Ovary (tissue), 7 donors: ENCODE measurements at regions not wholly inside any gene's neighbourhood (a gene's known extent, or its start where the extent isn't known, plus 50 kb on each side); places are given as distances from the start of the nearest gene placed in this dataset.

Experiments used
- DNase-seq, 5 donors: peaks; one replicate each; pipeline ENCODE4 v3.0.0-alpha.2; 2019 to 2020
- H3K27ac ChIP-seq, 2 donors: fragments of 200-600 bp; one replicate each; pipeline versions ENCODE4 v1.5.1 to v1.8.0; 2019 to 2022
- H3K27me3 ChIP-seq: fragments of 200-600 bp; one replicate; pipeline ENCODE4 v1.8.0; 2022
- H3K36me3 ChIP-seq: fragments of 200-600 bp; sonication (generic); one replicate; pipeline ENCODE4 v1.5.1; 2019
- H3K4me1 ChIP-seq: one replicate; pipeline ENCODE4 v1.8.1; 2013; ENCODE audit warnings: mild to moderate bottlenecking, moderate library complexity; ENCODE audit not compliant: insufficient read depth
- H3K4me3 ChIP-seq: fragments of 200-600 bp; sonication (generic); one replicate; pipeline ENCODE4 v1.5.1; 2017
- H3K9me3 ChIP-seq, 2 donors: fragments of 200-600 bp in 1 of 2; sonication (generic) in 1 of 2; one replicate each; pipeline versions ENCODE4 v1.5.1 to v1.8.1; 2013 to 2019; ENCODE audit warnings: mild to moderate bottlenecking in 1 of 2, moderate library complexity in 1 of 2
- EP300 ChIP-seq: sonication (generic); formaldehyde crosslinking; IDR thresholded peaks from one replicate; pipeline ENCODE4 v1.6.1; 2017; ENCODE audit warnings: antibody characterized with exemption
- POLR2A ChIP-seq: fragments of 450-650 bp; IDR thresholded peaks from one replicate; pipeline ENCODE4 v1.6.1; 2017; ENCODE audit warnings: antibody characterized with exemption, mild to moderate bottlenecking, moderate library complexity
- WGBS, 3 donors: extraction: QIAGEN DNeasy Blood & Tissue Kit in 1 of 3; methylation state at CpG; one replicate each; pipeline versions ENCODE4 v1.1.5 to v1.1.7; 2013 to 2017; 5-methylcytosine and 5-hydroxymethylcytosine counted together
- intact Hi-C, 4 donors: fragments of 100-400 bp; cut with DNase I; formaldehyde crosslinking; loops; one replicate each; pipeline versions ENCODE4 v1.11.0 to v1.15.1; 2022 to 2023
- TF ChIP-seq, protein P1 (sequence below), 3 donors: fragments of 450-650 bp in 2 of 3; fragments of 200-600 bp in 1 of 3; IDR thresholded peaks; one replicate each; pipeline versions ENCODE4 v1.5.1 to v1.8.0; 2016 to 2022; ENCODE audit warnings: antibody characterized with exemption in 3 of 3, mild to moderate bottlenecking in 1 of 3
- donor health status: DM: no; HTN: no; CAD: no; lungs with moderate emphysema.
- donor health status: DM: no; HTN: no; CAD: no.
- donor health status: Bipolar disorder and iron deficiency.
- donor health status: DM: no; HTN: no; CAD: no.
- donor health status: DM: yes; HTN: yes; CAD: no.

DNA sequence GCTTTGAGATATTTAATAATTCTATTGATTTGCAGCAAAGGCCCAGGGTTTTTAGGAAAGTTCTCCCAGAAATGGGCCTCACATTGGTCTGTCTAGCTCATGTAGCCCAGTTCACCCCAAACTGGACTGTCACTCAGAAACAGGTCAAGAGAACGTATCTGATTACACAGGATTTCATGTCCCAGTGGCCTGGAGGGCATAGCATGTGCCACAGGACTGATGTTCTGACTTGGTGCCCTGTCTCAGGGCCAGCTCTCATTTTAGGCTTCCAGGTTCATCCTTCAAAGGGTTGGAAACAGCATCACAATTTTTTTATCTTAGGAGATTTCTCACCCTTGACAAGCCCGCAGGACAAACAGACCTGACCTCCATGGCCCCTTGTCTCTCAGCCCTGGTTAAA, 398.4 kb upstream of the AZI2 start:
- TF ChIP-seq, protein P1, sequence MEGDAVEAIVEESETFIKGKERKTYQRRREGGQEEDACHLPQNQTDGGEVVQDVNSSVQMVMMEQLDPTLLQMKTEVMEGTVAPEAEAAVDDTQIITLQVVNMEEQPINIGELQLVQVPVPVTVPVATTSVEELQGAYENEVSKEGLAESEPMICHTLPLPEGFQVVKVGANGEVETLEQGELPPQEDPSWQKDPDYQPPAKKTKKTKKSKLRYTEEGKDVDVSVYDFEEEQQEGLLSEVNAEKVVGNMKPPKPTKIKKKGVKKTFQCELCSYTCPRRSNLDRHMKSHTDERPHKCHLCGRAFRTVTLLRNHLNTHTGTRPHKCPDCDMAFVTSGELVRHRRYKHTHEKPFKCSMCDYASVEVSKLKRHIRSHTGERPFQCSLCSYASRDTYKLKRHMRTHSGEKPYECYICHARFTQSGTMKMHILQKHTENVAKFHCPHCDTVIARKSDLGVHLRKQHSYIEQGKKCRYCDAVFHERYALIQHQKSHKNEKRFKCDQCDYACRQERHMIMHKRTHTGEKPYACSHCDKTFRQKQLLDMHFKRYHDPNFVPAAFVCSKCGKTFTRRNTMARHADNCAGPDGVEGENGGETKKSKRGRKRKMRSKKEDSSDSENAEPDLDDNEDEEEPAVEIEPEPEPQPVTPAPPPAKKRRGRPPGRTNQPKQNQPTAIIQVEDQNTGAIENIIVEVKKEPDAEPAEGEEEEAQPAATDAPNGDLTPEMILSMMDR (IDR thresholded peaks at IDR 0.05) = no peak
- TF ChIP-seq POLR2A (no peak), EP300 (no peak)
- Histone ChIP-seq H3K27me3 (no peaks in the 10 kb centered on the region), H3K4me1 (no peaks in the 10 kb centered on the region), H3K9me3 (no peaks in the 10 kb centered on the region), H3K36me3 (no peaks in the 10 kb centered on the region), H3K27ac (no peak overlapping the region), H3K4me3 (no peak overlapping the region)
- DNase-seq = no peak
- intact Hi-C loops = no loop called here
- 87 to 97% (median 93%) methylated on average over 2 of the region's 2 CpGs for WGBS, 3 donors

DNA sequence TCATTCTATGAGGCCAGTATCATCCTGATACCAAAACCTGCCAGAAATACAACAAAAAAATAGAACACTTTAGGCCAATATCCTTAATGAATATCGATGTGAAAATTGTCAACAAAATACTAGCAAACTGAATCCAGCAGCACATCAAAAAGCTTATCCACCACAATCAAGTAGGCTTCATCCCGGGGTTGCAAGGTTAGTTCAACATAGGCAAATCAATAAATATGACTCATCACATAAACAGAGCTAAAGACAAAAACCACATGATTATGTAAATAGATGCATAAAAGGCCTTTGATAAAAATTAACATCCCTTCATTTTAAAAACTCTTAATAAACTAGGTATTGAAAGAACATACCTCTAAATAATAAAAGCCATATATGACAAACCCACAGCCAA, 403.2 kb upstream of the AZI2 start:
- H3K27me3 ChIP-seq = no peaks in the 10 kb centered on the region
- no peak for DNase-seq
- no peak overlapping the region for H3K27ac ChIP-seq
- TF ChIP-seq, protein P1 (IDR thresholded peaks at IDR 0.05) = no peak
- no peak for TF ChIP-seq EP300
- TF ChIP-seq POLR2A = no peak
- WGBS, 3 donors = 94 to 95% (median 94%) methylated on average over 2 of the region's 2 CpGs
- H3K4me1 ChIP-seq = no peaks in the 10 kb centered on the region
- intact Hi-C loops = no loop called here
- H3K9me3 ChIP-seq = no peaks in the 10 kb centered on the region
- no peak overlapping the region for H3K4me3 ChIP-seq
- H3K36me3 ChIP-seq = no peaks in the 10 kb centered on the region

DNA sequence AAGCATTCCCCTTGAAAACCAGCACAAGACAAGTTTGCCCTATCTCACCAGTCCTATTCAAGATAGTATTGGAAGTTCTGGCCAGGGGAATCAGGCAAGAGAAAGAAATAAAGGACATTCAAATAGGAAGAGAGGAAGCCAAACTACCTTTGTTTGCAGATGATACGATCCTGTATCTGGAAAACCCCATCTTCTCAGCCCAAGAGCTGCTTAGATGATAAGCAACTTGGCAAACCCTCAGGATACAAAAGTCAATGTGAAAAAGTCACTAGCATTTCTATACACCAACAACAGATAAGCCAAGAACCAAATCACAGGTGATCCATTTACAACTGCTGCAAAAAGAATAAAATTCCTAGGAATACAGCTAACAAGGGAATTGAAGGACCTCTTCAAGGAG, 403.7 kb upstream of the AZI2 start:
- 83 to 89% (median 84%) methylated on average over 1 of the region's 1 CpG for WGBS, 3 donors
- H3K27ac ChIP-seq = no peak overlapping the region
- no peaks in the 10 kb centered on the region for H3K36me3 ChIP-seq
- no peak overlapping the region for H3K4me3 ChIP-seq
- no peaks in the 10 kb centered on the region for H3K4me1 ChIP-seq
- H3K27me3 ChIP-seq = no peaks in the 10 kb centered on the region
- intact Hi-C loops = no loop called here
- no peak for TF ChIP-seq POLR2A
- TF ChIP-seq EP300 = no peak
- TF ChIP-seq, protein P1 (IDR thresholded peaks at IDR 0.05) = no peak
- no peak for DNase-seq
- H3K9me3 ChIP-seq = no peaks in the 10 kb centered on the region

DNA sequence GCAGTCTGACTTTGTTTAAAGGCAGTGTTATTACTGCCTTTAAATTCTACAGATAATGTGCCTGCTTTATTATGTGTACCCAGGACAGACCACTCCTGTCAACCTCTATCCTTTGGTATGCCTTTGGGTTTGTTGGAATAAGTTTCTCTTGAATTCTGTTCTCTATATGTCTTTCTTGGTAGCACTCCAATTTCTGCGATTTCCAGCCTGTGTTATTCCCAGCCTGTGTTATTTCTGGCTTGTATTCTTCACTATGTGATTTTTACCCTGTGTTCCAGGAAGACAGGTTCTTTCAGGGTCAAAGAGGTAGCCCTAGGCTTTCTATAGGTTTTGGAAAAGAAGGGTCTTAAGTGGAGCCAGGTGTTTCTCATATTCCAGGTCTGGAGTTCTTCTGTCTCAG, 407.4 kb upstream of the AZI2 start:
- 49 to 58% (median 56%) methylated on average over 1 of the region's 1 CpG for WGBS, 3 donors
- no peaks in the 10 kb centered on the region for H3K27me3 ChIP-seq
- TF ChIP-seq, protein P1 (IDR thresholded peaks at IDR 0.05) = no peak
- TF ChIP-seq EP300 = no peak
- no peak for DNase-seq
- H3K9me3 ChIP-seq = no peaks in the 10 kb centered on the region
- H3K4me1 ChIP-seq = no peaks in the 10 kb centered on the region
- H3K4me3 ChIP-seq = no peak overlapping the region
- H3K36me3 ChIP-seq = no peaks in the 10 kb centered on the region
- H3K27ac ChIP-seq = no peak overlapping the region
- intact Hi-C loops = no loop called here

GRCh38 chr3:28758115-28758514, 409.5 kb upstream of the AZI2 start:
- TF ChIP-seq, protein P1 (IDR thresholded peaks at IDR 0.05) = no peak
- TF ChIP-seq POLR2A (no peak), EP300 (no peak)
- H3K9me3 ChIP-seq = no peaks in the 10 kb centered on the region
- H3K27me3 ChIP-seq = no peaks in the 10 kb centered on the region
- H3K36me3 ChIP-seq = no peaks in the 10 kb centered on the region
- no peak for DNase-seq
- no peaks in the 10 kb centered on the region for H3K4me1 ChIP-seq
- intact Hi-C loops = no loop called here
- no peak overlapping the region for H3K27ac ChIP-seq
- no peak overlapping the region for H3K4me3 ChIP-seq
